ENCODE measurements at regions not wholly inside any gene's neighbourhood (a gene's known extent, or its start where the extent isn't known, plus 50 kb on each side); places are given as distances from the start of the nearest gene placed in this dataset.
A peak's percentile ranks its signal among the peaks of the same experiment; 100 is the strongest.

GRCh38 chr2:240325016-240326007 is 110.2 kb upstream of the GPC1 start:
- DNase-seq (ENCODE audit: low read depth in 2 of 2): peak; percentile 18 to 31
- TF ChIP-seq, protein P1, sequence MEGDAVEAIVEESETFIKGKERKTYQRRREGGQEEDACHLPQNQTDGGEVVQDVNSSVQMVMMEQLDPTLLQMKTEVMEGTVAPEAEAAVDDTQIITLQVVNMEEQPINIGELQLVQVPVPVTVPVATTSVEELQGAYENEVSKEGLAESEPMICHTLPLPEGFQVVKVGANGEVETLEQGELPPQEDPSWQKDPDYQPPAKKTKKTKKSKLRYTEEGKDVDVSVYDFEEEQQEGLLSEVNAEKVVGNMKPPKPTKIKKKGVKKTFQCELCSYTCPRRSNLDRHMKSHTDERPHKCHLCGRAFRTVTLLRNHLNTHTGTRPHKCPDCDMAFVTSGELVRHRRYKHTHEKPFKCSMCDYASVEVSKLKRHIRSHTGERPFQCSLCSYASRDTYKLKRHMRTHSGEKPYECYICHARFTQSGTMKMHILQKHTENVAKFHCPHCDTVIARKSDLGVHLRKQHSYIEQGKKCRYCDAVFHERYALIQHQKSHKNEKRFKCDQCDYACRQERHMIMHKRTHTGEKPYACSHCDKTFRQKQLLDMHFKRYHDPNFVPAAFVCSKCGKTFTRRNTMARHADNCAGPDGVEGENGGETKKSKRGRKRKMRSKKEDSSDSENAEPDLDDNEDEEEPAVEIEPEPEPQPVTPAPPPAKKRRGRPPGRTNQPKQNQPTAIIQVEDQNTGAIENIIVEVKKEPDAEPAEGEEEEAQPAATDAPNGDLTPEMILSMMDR (IDR thresholded peaks at IDR 0.05; ENCODE audit: low read depth, low read length): no peak
- no peak overlapping the region for H3K4me3 ChIP-seq (replicated peaks in 1 of 2; ENCODE audit: low read depth in 2 of 2, low read length in 2 of 2)

DNA sequence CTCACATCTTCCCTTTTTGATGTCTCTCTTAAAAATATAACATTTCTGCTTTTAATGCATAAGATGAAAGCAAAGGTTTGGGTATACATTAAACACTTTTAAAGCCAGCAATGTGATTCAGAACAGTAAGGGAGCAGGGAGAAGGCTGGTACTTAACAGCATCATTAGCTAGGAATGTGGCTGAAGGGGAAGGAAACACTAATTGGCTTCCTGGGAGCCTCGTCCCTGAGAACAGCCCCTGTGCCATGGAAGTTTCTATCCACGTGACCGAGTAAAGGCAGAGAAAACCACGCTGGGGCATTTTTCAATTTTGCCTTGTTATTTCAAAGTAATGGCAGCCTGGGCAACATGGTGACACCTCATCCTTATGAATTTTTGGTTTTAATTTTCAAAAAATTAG is 109.2 kb upstream of the GPC1 start:
- DNase-seq (ENCODE audit: low read depth in 2 of 2): no peak
- TF ChIP-seq, protein P1 (IDR thresholded peaks at IDR 0.05; ENCODE audit: low read depth, low read length): no peak
- no peak overlapping the region for H3K4me3 ChIP-seq (replicated peaks in 1 of 2; ENCODE audit: low read depth in 2 of 2, low read length in 2 of 2)

- H3K4me3 ChIP-seq (replicated peaks in 1 of 2; ENCODE audit: low read depth in 2 of 2, low read length in 2 of 2): no peak overlapping the region
- DNase-seq (ENCODE audit: low read depth in 2 of 2): no peak
- TF ChIP-seq, protein P1 (IDR thresholded peaks at IDR 0.05; ENCODE audit: low read depth, low read length): no peak
These were observed 108.6 kb upstream of the GPC1 start for GRCh38 chr2:240326886-240327285.

GRCh38 chr2:240327566-240327965 is 107.9 kb upstream of the GPC1 start:
- H3K4me3 ChIP-seq (replicated peaks in 1 of 2; ENCODE audit: low read depth in 2 of 2, low read length in 2 of 2): no peak overlapping the region
- TF ChIP-seq, protein P1 (IDR thresholded peaks at IDR 0.05; ENCODE audit: low read depth, low read length): no peak
- DNase-seq (ENCODE audit: low read depth in 2 of 2): no peak

DNA sequence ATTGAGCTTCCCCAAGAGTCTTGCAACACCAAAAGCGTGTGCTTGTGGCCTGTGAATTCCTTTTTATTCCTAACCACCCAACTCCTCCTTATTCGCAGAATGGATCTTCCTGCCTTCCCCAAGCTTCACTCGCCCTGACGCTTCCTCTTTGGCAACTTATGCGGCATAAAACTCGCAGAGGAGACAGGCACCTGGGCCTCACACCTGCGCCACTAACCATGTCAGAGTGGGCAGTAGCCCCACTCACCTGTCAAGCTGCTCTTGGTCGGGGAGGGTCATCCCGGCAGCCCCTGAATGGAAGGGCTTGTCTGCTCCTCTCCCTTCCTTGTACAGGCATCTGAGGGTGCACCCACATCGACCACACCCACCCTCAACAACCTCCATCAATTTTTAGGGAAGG is 106.9 kb upstream of the GPC1 start:
- TF ChIP-seq, protein P1 (IDR thresholded peaks at IDR 0.05; ENCODE audit: low read depth, low read length): no peak
- no peak overlapping the region for H3K4me3 ChIP-seq (replicated peaks in 1 of 2; ENCODE audit: low read depth in 2 of 2, low read length in 2 of 2)
- DNase-seq (ENCODE audit: low read depth in 2 of 2): no peak

DNA sequence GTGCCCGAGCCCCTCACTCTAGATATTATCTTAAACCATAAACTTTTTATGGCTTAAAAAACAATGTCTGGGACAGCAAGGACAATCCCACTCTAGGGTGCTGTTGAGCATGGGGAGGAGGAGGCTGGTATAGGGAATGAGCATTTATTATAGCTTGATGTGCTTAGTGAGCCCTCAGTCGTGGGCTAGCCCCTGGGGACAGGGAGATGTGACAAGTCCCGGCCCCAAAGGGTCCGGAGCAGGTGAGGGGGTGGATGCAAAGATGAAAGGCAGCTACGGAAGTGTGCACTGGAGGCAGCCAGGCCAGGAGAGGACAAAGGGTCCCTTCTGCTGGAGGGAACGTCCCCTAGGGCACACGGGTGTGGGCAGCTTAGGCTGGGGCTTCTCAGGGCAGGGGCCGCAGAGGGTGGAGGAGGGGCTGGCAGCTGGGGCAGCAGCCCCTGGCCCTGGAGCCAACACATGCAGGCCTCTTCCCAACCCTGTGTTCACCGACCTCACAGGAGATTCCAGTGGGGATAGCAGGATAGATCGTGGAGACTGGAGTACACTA is 106.3 kb upstream of the GPC1 start:
- no peak for DNase-seq (ENCODE audit: low read depth in 2 of 2)
- TF ChIP-seq, protein P1 (IDR thresholded peaks at IDR 0.05; ENCODE audit: low read depth, low read length): no peak
- no peak overlapping the region for H3K4me3 ChIP-seq (replicated peaks in 1 of 2; ENCODE audit: low read depth in 2 of 2, low read length in 2 of 2)
